ENCODE measurements at regions not wholly inside any gene's neighbourhood (a gene's known extent, or its start where the extent isn't known, plus 50 kb on each side); places are given as distances from the start of the nearest gene placed in this dataset.

DNA sequence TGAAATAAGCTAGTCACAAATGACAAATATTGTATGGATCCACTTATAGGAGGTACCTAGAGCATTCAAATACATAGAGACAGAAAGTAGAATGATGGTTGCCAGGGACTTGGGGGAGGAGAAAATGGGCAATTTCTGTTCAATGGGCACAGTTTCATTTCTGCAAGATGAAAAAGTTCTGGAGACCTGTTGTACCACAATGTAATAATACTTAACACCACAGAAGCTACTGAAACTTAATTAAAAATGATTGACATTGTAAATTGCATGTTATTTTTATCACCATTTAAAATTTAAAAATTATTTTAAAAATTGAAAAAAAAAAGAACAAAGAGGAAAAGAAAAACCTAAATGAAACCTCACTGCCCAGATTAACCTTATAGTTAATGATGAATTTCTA, 67.4 kb downstream of the NHLRC1 start:
- Histone ChIP-seq H3K4me3 (replicated peaks in 1 of 4; ENCODE audit: control extremely low read depth in 1 of 4, insufficient read depth in 1 of 4, low read depth in 3 of 4, low read length in 4 of 4) (no peak overlapping the region), H3K4me2 (ENCODE audit: extremely low read depth, insufficient read depth, low read length) (no peak overlapping the region), H3K27me3 (ENCODE audit: control insufficient read depth, insufficient read depth, low read length) (no peaks in the 10 kb centered on the region), H3K36me3 (ENCODE audit: control insufficient read depth, insufficient read depth, low read length) (no peaks in the 10 kb centered on the region), H4K20me1 (ENCODE audit: control insufficient read depth, extremely low read depth, insufficient read depth, low read length) (no peaks in the 10 kb centered on the region), H3K27ac (ENCODE audit: insufficient read depth, low read length) (no peak overlapping the region), H3K79me2 (ENCODE audit: control insufficient read depth, insufficient read depth, low read length) (no peaks in the 10 kb centered on the region), H3K9ac (ENCODE audit: insufficient read depth, low read length) (no peak overlapping the region), H3K9me3 (ENCODE audit: control insufficient read depth, insufficient read depth, low read depth, low read length) (no peaks in the 10 kb centered on the region), H3K4me1 (ENCODE audit: control insufficient read depth, extremely low read depth, insufficient read depth, low read length) (no peaks in the 10 kb centered on the region), H2AFZ (ENCODE audit: low read length) (no peak overlapping the region)
- DNase-seq (ENCODE audit: low read depth in 2 of 2) = no peak
- TF ChIP-seq, protein P1, sequence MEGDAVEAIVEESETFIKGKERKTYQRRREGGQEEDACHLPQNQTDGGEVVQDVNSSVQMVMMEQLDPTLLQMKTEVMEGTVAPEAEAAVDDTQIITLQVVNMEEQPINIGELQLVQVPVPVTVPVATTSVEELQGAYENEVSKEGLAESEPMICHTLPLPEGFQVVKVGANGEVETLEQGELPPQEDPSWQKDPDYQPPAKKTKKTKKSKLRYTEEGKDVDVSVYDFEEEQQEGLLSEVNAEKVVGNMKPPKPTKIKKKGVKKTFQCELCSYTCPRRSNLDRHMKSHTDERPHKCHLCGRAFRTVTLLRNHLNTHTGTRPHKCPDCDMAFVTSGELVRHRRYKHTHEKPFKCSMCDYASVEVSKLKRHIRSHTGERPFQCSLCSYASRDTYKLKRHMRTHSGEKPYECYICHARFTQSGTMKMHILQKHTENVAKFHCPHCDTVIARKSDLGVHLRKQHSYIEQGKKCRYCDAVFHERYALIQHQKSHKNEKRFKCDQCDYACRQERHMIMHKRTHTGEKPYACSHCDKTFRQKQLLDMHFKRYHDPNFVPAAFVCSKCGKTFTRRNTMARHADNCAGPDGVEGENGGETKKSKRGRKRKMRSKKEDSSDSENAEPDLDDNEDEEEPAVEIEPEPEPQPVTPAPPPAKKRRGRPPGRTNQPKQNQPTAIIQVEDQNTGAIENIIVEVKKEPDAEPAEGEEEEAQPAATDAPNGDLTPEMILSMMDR (conservative IDR thresholded peaks at IDR 0.05 in 1 of 2, IDR thresholded peaks at IDR 0.05 in 1 of 2; ENCODE audit: low read depth in 1 of 2, low read length in 2 of 2) = no peak
- TF ChIP-seq EZH2 (IDR thresholded peaks at IDR 0.05; ENCODE audit: low read length, missing control alignments) = no peak

DNA sequence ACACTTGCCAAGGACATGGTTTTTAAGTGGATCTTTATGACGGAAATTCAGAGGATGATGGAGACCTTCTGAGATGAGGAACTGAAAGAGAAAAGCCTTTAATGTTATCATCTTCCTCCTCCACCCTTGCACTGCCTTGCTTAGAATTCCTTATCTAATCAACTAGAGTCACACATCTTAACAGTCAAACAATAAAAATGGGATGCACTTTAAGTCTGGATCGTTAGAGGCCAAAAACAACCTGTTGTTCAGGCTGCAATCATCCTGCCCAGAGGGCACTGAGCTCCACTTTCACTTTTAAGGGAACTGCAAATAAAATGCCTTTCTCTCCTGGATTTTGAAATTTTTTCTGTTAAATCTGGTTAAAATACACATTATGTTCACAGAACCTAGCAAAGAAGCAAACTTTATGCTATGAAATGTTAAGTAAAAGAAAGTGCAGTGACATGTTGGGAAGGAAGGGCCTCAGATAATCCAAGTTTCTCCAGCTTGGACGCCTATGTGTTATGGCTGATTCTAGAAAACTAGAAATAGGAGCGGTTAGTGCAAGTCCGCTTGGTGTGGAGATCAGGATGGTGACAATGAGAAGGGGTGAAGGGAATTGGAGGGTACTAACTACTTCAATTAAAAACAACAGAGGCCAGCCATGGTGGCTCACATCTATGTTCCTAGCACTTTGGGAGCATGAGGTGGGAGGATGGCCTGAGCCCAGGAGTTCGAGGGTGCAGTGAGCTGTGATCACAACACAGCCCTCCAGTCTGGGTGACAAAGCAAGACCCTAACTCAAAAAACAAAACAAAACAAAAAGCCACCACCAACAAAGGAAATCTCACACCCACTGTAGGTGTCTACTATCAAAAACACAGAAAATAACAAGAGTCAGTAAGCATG, 66.4 kb upstream of the KIF13A start:
- H3K4me2 ChIP-seq (ENCODE audit: extremely low read depth, insufficient read depth, low read length) = peak overlapping the region; percentile 72
- DNase-seq (ENCODE audit: low read depth in 2 of 2) = no peak
- H3K4me3 ChIP-seq (replicated peaks in 1 of 4; ENCODE audit: control extremely low read depth in 1 of 4, insufficient read depth in 1 of 4, low read depth in 3 of 4, low read length in 4 of 4) = peak overlapping the region in 3 of 4 experiments; percentile 1 to 26 (median 12)
- no peak overlapping the region for H3K9ac ChIP-seq (ENCODE audit: insufficient read depth, low read length)
- TF ChIP-seq EZH2 (IDR thresholded peaks at IDR 0.05; ENCODE audit: low read length, missing control alignments) = no peak
- TF ChIP-seq, protein P1 (conservative IDR thresholded peaks at IDR 0.05 in 1 of 2, IDR thresholded peaks at IDR 0.05 in 1 of 2; ENCODE audit: low read depth in 1 of 2, low read length in 2 of 2) = no peak
- peak overlapping the region; percentile 64 for H3K27ac ChIP-seq (ENCODE audit: insufficient read depth, low read length)
- H3K27me3 ChIP-seq (ENCODE audit: control insufficient read depth, insufficient read depth, low read length) = no peaks in the 10 kb centered on the region
- H3K4me1 ChIP-seq (ENCODE audit: control insufficient read depth, extremely low read depth, insufficient read depth, low read length) = no peaks in the 10 kb centered on the region
- H3K36me3 ChIP-seq (ENCODE audit: control insufficient read depth, insufficient read depth, low read length) = no peaks in the 10 kb centered on the region
- no peaks in the 10 kb centered on the region for H3K9me3 ChIP-seq (ENCODE audit: control insufficient read depth, insufficient read depth, low read depth, low read length)
- H4K20me1 ChIP-seq (ENCODE audit: control insufficient read depth, extremely low read depth, insufficient read depth, low read length) = no peaks in the 10 kb centered on the region
- H3K79me2 ChIP-seq (ENCODE audit: control insufficient read depth, insufficient read depth, low read length) = no peaks in the 10 kb centered on the region
- peak overlapping the region; percentile 60 for H2AFZ ChIP-seq (ENCODE audit: low read length)

DNA sequence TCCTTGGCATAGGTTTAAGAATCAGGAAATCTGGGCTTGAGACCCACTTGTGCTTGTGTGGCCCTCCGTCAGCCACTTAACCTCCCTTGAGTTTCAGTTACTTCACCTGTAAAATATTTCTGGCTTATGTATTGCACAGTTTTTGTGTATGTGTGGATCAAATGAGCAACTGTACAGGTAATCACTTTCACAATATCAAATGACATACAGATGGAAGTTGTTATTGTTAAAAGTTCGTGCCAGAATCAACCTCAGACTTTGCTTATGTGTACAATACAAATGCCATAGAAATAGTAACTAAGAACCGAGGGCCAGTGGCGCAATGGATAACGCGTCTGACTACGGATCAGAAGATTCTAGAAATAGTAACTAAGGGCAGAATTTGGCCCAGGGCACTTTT, 65.6 kb upstream of the KIF13A start:
- H3K36me3 ChIP-seq (ENCODE audit: control insufficient read depth, insufficient read depth, low read length) = no peaks in the 10 kb centered on the region
- no peaks in the 10 kb centered on the region for H3K27me3 ChIP-seq (ENCODE audit: control insufficient read depth, insufficient read depth, low read length)
- H3K4me3 ChIP-seq (replicated peaks in 1 of 4; ENCODE audit: control extremely low read depth in 1 of 4, insufficient read depth in 1 of 4, low read depth in 3 of 4, low read length in 4 of 4) = no peak overlapping the region
- H3K9me3 ChIP-seq (ENCODE audit: control insufficient read depth, insufficient read depth, low read depth, low read length) = no peaks in the 10 kb centered on the region
- H3K9ac ChIP-seq (ENCODE audit: insufficient read depth, low read length) = no peak overlapping the region
- TF ChIP-seq, protein P1 (conservative IDR thresholded peaks at IDR 0.05 in 1 of 2, IDR thresholded peaks at IDR 0.05 in 1 of 2; ENCODE audit: low read depth in 1 of 2, low read length in 2 of 2) = no peak
- no peak for TF ChIP-seq EZH2 (IDR thresholded peaks at IDR 0.05; ENCODE audit: low read length, missing control alignments)
- H3K79me2 ChIP-seq (ENCODE audit: control insufficient read depth, insufficient read depth, low read length) = no peaks in the 10 kb centered on the region
- peak in 1 of 2 donors; percentile 74 for DNase-seq (ENCODE audit: low read depth in 2 of 2)
- H3K27ac ChIP-seq (ENCODE audit: insufficient read depth, low read length) = peak overlapping the region; percentile 64
- H3K4me2 ChIP-seq (ENCODE audit: extremely low read depth, insufficient read depth, low read length) = peak overlapping the region; percentile 72
- H3K4me1 ChIP-seq (ENCODE audit: control insufficient read depth, extremely low read depth, insufficient read depth, low read length) = no peaks in the 10 kb centered on the region
- no peak overlapping the region for H2AFZ ChIP-seq (ENCODE audit: low read length)
- H4K20me1 ChIP-seq (ENCODE audit: control insufficient read depth, extremely low read depth, insufficient read depth, low read length) = no peaks in the 10 kb centered on the region
